ENCODE measurements at regions not wholly inside any gene's neighbourhood (a gene's known extent, or its start where the extent isn't known, plus 50 kb on each side); places are given as distances from the start of the nearest gene placed in this dataset.

GRCh38 chr15:95843241-95843910, 487.1 kb upstream of the NR2F2 start:
- TF ChIP-seq POLR2AphosphoS5 (IDR thresholded peaks at IDR 0.05; ENCODE audit: low read depth, low read length) (no peak), POLR2A (IDR thresholded peaks at IDR 0.05; ENCODE audit: control extremely low read depth in 1 of 2, low read depth in 2 of 2, low read length in 2 of 2) (no peak), HDAC6 (IDR thresholded peaks at IDR 0.05; ENCODE audit: low read depth, low read length) (no peak), BACH1 (IDR thresholded peaks at IDR 0.05; ENCODE audit: low read length) (no peak), FOSL1 (IDR thresholded peaks at IDR 0.05; ENCODE audit: insufficient read depth, low read depth, low read length) (no peak), MAFK (IDR thresholded peaks at IDR 0.05; ENCODE audit: low read depth, low read length) (no peak), ATF3 (IDR thresholded peaks at IDR 0.05; ENCODE audit: insufficient read depth, low read depth, low read length) (no peak), TAF1 (IDR thresholded peaks at IDR 0.05; ENCODE audit: low read depth, low read length) (no peak), CREB1 (IDR thresholded peaks at IDR 0.05) (no peak)
- TF ChIP-seq, protein P1, sequence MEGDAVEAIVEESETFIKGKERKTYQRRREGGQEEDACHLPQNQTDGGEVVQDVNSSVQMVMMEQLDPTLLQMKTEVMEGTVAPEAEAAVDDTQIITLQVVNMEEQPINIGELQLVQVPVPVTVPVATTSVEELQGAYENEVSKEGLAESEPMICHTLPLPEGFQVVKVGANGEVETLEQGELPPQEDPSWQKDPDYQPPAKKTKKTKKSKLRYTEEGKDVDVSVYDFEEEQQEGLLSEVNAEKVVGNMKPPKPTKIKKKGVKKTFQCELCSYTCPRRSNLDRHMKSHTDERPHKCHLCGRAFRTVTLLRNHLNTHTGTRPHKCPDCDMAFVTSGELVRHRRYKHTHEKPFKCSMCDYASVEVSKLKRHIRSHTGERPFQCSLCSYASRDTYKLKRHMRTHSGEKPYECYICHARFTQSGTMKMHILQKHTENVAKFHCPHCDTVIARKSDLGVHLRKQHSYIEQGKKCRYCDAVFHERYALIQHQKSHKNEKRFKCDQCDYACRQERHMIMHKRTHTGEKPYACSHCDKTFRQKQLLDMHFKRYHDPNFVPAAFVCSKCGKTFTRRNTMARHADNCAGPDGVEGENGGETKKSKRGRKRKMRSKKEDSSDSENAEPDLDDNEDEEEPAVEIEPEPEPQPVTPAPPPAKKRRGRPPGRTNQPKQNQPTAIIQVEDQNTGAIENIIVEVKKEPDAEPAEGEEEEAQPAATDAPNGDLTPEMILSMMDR (IDR thresholded peaks at IDR 0.05; ENCODE audit: control extremely low read depth in 1 of 3, insufficient read depth in 1 of 3, low read depth in 1 of 3, low read length in 3 of 3): no peak
- TF ChIP-seq, protein P2, sequence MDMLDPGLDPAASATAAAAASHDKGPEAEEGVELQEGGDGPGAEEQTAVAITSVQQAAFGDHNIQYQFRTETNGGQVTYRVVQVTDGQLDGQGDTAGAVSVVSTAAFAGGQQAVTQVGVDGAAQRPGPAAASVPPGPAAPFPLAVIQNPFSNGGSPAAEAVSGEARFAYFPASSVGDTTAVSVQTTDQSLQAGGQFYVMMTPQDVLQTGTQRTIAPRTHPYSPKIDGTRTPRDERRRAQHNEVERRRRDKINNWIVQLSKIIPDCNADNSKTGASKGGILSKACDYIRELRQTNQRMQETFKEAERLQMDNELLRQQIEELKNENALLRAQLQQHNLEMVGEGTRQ (IDR thresholded peaks at IDR 0.05; ENCODE audit: low read length): no peak

Data from H1 (cell line).